ENCODE measurements at regions not wholly inside any gene's neighbourhood (a gene's known extent, or its start where the extent isn't known, plus 50 kb on each side); places are given as distances from the start of the nearest gene placed in this dataset.

DNA sequence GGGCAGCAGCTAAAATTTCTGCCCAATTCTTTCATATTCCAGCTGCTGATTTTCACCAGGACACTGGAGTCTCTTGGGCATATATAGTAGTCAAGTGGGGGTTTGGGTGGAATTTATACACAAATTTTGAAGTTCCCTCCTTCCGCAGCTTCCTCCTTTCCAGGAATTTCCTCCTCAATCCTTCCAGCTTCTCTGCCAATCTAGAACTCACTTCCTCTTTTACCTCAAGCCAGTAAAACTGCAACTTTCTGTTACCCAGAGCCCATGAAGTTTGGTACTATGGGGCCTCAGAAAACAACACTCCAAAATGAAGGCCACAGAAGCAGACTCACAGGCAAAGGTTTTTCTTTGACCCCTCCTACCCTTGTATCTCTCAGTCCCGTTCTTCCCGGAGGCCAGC is 51.7 kb upstream of the G2E3 start:
- TF ChIP-seq EP300 (IDR thresholded peaks at IDR 0.05) (no peak), POLR2A (IDR thresholded peaks at IDR 0.05) (no peak), POLR2AphosphoS5 (IDR thresholded peaks at IDR 0.05) (no peak)
- TF ChIP-seq, protein P1, sequence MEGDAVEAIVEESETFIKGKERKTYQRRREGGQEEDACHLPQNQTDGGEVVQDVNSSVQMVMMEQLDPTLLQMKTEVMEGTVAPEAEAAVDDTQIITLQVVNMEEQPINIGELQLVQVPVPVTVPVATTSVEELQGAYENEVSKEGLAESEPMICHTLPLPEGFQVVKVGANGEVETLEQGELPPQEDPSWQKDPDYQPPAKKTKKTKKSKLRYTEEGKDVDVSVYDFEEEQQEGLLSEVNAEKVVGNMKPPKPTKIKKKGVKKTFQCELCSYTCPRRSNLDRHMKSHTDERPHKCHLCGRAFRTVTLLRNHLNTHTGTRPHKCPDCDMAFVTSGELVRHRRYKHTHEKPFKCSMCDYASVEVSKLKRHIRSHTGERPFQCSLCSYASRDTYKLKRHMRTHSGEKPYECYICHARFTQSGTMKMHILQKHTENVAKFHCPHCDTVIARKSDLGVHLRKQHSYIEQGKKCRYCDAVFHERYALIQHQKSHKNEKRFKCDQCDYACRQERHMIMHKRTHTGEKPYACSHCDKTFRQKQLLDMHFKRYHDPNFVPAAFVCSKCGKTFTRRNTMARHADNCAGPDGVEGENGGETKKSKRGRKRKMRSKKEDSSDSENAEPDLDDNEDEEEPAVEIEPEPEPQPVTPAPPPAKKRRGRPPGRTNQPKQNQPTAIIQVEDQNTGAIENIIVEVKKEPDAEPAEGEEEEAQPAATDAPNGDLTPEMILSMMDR (IDR thresholded peaks at IDR 0.05) = no peak

Data from gastroesophageal sphincter (tissue), 3 donors.